ENCODE measurements at regions not wholly inside any gene's neighbourhood (a gene's known extent, or its start where the extent isn't known, plus 50 kb on each side); places are given as distances from the start of the nearest gene placed in this dataset.

- H3K4me3 ChIP-seq, result peak overlapping the region; percentile 54
- TF ChIP-seq, protein P1, sequence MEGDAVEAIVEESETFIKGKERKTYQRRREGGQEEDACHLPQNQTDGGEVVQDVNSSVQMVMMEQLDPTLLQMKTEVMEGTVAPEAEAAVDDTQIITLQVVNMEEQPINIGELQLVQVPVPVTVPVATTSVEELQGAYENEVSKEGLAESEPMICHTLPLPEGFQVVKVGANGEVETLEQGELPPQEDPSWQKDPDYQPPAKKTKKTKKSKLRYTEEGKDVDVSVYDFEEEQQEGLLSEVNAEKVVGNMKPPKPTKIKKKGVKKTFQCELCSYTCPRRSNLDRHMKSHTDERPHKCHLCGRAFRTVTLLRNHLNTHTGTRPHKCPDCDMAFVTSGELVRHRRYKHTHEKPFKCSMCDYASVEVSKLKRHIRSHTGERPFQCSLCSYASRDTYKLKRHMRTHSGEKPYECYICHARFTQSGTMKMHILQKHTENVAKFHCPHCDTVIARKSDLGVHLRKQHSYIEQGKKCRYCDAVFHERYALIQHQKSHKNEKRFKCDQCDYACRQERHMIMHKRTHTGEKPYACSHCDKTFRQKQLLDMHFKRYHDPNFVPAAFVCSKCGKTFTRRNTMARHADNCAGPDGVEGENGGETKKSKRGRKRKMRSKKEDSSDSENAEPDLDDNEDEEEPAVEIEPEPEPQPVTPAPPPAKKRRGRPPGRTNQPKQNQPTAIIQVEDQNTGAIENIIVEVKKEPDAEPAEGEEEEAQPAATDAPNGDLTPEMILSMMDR (IDR thresholded peaks at IDR 0.05), result peak; percentile 47
- H3K27ac ChIP-seq, result peak overlapping the region in 1 of 2 donors; percentile 40
- DNase-seq (ENCODE audit: low spot score), result no peak
Measured at GRCh38 chr18:70489986-70490933, 201.4 kb downstream of the SOCS6 start.

DNA sequence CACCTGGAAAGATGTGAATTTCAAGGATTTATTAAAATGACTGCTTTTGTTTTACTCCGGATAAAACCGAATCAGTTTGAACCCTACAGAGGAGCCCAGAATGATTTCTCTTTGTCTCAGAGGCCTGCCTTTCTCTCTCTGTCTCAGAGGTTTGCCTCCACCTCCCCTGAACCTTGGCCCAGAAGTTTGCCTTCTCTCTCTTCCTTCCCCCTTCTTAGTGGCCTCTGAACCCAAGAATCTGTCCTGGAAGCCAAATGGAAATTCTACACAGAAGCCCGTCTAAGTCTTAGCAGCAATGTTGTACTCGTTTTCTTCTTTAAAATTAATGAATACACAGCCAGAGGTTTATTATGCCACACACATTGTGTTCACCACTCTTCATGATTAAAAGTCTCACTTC is 200.7 kb downstream of the SOCS6 start:
- Histone ChIP-seq H3K27ac (peak overlapping the region in 1 of 2 donors; percentile 17), H3K4me3 (no peak overlapping the region)
- DNase-seq (ENCODE audit: low spot score), result no peak
- TF ChIP-seq, protein P1 (IDR thresholded peaks at IDR 0.05), result no peak

DNA sequence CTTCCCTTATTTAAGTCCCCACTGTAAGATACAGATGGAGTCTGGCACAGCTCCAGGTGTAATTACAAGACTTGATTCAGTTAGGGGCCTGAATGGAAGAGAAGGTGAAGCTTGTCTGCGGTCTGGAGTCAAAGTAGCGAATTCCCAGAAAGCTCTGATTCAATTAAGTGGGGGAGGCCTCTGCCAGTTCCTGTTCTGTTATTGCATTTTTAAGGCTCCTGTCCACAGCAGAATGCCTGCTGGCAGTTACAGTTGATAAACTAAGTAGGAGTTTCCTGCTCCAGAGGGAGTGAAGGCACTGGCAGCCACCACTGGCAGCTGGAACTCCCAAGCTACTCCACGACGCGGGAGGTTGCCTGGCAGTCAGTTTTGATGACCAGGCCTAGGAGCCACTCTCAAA is 181.1 kb downstream of the SOCS6 start:
- H3K27ac ChIP-seq, result no peak overlapping the region
- TF ChIP-seq, protein P1 (IDR thresholded peaks at IDR 0.05), result no peak
- H3K4me3 ChIP-seq, result no peak overlapping the region
- DNase-seq (ENCODE audit: low spot score), result no peak

DNA sequence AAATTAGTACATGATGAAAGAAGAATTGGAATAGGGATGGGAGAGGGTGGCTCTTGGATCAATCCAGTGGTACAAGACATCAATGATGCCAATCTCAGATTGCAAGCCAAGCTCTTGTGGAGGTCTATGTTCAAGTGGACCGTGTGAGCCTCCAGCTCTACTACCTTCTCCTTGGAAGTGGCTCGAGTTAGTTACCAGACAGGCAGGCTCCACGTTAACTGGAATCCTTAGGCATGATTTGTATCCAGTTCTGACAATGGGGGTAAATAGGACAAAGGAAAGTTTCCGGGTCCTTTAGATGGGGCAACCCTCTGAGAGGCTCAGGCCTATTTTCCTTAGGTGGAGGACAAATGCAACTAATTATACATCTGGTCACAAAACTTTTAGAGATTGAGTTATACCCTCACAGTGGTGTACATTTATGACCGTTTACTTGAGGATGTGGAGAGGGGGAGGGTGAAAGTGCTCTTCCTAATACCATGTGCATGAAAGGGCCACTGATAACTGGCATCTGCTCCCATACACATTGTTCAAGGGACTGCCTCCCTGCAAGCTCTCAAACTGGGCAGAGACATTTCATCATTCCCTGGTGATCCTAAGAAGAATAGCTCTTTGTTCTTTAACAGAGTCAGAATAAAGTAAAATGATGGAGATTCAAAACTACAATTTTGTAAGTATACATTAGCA is 180.2 kb downstream of the SOCS6 start:
- Histone ChIP-seq H3K4me3 (no peak overlapping the region), H3K27ac (no peak overlapping the region)
- DNase-seq (ENCODE audit: low spot score), result no peak
- TF ChIP-seq, protein P1 (IDR thresholded peaks at IDR 0.05), result no peak

DNA sequence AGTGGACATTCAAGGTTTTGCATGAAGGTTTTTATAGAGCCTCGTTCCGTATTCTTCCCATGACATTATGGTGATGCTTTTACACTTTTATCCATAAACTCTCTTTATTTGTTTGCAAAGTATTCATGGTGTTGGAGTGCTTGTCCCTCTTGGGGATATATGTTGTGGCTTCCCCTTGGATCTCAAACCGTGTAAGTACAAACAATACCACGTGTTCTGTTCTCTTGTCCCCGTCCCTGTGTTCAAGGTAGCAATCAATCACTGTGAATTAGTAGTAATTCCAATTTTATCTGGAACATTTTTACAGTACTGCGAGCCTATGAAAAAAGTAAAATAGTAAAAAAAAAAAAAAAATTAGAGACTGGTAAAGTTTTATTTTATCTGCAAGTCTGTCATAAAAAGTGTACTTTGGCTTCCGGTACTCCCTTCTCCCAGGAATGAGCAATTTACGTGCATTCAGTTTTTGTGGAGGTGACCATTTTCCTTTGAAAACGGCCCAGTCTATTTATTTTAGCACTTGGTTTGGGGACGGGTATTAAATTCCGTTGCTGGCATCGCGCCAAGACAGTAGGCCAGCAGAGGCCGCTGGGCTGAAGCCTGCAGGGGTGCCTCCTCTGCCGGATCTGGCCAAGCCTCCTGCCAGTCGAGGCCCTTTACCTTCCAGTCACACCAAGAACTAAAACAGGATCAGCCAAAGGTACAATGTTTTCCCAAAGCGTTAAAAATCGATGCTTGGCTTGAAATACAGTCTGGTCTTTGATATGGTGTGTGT is 175.7 kb downstream of the SOCS6 start:
- Histone ChIP-seq H3K27ac (no peak overlapping the region), H3K4me3 (peak overlapping the region; percentile 60)
- TF ChIP-seq, protein P1 (IDR thresholded peaks at IDR 0.05), result no peak
- peak; percentile 76 for DNase-seq (ENCODE audit: low spot score)

- DNase-seq (ENCODE audit: low spot score), result no peak
- TF ChIP-seq, protein P1 (IDR thresholded peaks at IDR 0.05), result no peak
- no peak overlapping the region for H3K27ac ChIP-seq
- H3K4me3 ChIP-seq, result no peak overlapping the region
Measured at GRCh38 chr18:70463085-70463484, 174.2 kb downstream of the SOCS6 start.
